Peyer's patch (tissue), 4 donors: ENCODE measurements at regions not wholly inside any gene's neighbourhood (a gene's known extent, or its start where the extent isn't known, plus 50 kb on each side); places are given as distances from the start of the nearest gene placed in this dataset.

Experiments
- DNase-seq, 3 donors: peaks; one replicate each; pipeline ENCODE4 v3.0.0-alpha.2; 2017 to 2019
- H3K27ac ChIP-seq, 4 donors: fragments of 200-600 bp; sonication (generic); one replicate each; pipeline ENCODE4 v1.5.1; 2016 to 2019
- H3K27me3 ChIP-seq, 2 donors: fragments of 200-600 bp; sonication (generic); one replicate each; pipeline ENCODE4 v1.5.1; 2019
- H3K36me3 ChIP-seq, 3 donors: fragments of 200-600 bp; sonication (generic); one replicate each; pipeline ENCODE4 v1.5.1; 2016 to 2019
- H3K4me1 ChIP-seq, 4 donors: fragments of 200-600 bp; sonication (generic); one replicate each; pipeline ENCODE4 v1.5.1; 2016 to 2019
- H3K4me3 ChIP-seq, 4 donors: fragments of 200-600 bp; sonication (generic); 1 replicate in 3 of 4; 2 replicates in 1 of 4; pipeline ENCODE4 v1.5.1; 2016 to 2019; ENCODE audit warnings: mild to moderate bottlenecking in 1 of 4
- H3K9me3 ChIP-seq, 4 donors: fragments of 200-600 bp; sonication (generic); one replicate each; pipeline ENCODE4 v1.5.1; 2016 to 2019; ENCODE audit warnings: mild to moderate bottlenecking in 1 of 4
- CTCF ChIP-seq, 6 experiments: fragments of 450-650 bp in 4 of 6; fragments of 200-600 bp in 2 of 6; sonication (generic) in 1 of 6; IDR thresholded peaks; one replicate each; pipeline ENCODE4 v1.5.1; 2017 to 2019; ENCODE audit warnings: antibody characterized with exemption in 6 of 6, mild to moderate bottlenecking in 3 of 6, moderate library complexity in 1 of 6
- POLR2A ChIP-seq, 2 donors: fragments of 450-650 bp; IDR thresholded peaks; one replicate each; pipeline ENCODE4 v1.5.1; 2017; ENCODE audit warnings: antibody characterized with exemption in 2 of 2, mild to moderate bottlenecking in 2 of 2, moderate library complexity in 2 of 2

DNA sequence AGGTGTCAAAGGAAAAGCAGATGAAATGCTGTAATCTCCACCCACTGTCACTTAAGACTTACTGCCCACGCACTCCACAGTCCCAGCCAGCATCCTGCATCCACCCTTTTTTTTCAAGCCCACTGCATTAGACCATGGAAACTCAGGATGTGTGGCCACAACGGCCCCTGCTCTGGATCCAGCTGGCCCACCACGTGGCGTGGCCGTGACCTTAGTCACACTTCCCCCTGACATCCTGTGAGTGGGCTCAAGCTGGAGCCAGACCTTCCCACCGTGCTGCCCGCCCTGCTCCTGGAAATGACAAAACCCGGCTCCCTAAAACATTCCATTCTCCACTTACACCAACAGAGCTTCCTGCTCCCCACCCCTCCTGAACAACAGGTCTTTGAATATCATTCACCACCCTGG is 588.3 kb upstream of the DIPK2B start:
- no peak for DNase-seq

DNA sequence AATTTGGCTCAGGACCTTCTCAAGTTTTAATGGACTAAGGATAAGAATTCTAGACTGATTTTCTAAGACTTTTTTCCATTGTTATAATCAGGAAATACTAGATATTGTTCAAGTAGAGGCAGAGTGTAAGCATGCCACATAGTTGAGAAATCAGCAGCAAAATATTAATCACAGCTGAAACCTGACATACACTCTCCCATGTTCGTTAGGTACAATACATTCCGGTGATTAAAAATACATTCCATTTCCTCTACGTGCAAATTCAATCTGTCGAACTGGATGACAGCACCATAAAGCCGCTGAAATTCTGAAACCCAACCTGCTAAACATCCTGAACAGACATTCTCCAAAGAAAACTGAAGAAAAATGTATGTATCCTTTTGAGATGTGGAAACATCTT is 587.6 kb upstream of the DIPK2B start:
- TF ChIP-seq POLR2A (IDR thresholded peaks at IDR 0.05) (no peak), CTCF (IDR thresholded peaks at IDR 0.05) (no peak)

More for the DNA sequence above, 588.3 kb upstream of the DIPK2B start:
- H3K4me1 ChIP-seq, result no peaks in the 10 kb centered on the region
- no peaks in the 10 kb centered on the region for H3K9me3 ChIP-seq
- TF ChIP-seq POLR2A (IDR thresholded peaks at IDR 0.05), result no peak
- TF ChIP-seq CTCF (IDR thresholded peaks at IDR 0.05), result no peak
- H3K27me3 ChIP-seq, result no peaks in the 10 kb centered on the region
- no peaks in the 10 kb centered on the region for H3K36me3 ChIP-seq
- no peak overlapping the region for H3K27ac ChIP-seq
- no peak overlapping the region for H3K4me3 ChIP-seq

DNA sequence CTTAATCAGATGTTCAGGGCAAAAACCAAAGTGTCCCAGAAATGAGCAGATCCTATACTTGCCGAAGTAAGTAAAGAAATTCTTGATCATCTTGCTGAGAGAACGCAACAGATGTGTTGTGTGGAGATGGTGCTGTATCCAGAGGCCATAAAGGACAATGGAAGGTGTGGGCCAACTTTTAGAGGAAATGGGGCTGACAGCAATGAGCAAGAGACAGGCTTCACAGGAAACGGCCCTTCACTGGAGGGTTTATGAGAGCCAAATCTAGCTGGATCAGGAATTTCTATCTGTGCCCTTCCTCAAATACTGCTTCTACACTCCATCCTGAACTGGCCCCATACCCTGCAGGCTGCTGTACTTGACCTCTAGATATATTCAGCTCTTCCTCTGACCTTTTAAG is 583.9 kb upstream of the DIPK2B start:
- H3K9me3 ChIP-seq, result no peaks in the 10 kb centered on the region
- H3K27ac ChIP-seq, result no peak overlapping the region
- H3K36me3 ChIP-seq, result no peaks in the 10 kb centered on the region
- DNase-seq, result no peak
- H3K27me3 ChIP-seq, result no peaks in the 10 kb centered on the region
- TF ChIP-seq POLR2A (IDR thresholded peaks at IDR 0.05) (no peak), CTCF (IDR thresholded peaks at IDR 0.05) (no peak)
- H3K4me1 ChIP-seq, result no peaks in the 10 kb centered on the region
- H3K4me3 ChIP-seq, result no peak overlapping the region

More for the DNA sequence above, 587.6 kb upstream of the DIPK2B start:
- H3K36me3 ChIP-seq, result no peaks in the 10 kb centered on the region
- no peaks in the 10 kb centered on the region for H3K4me1 ChIP-seq
- H3K9me3 ChIP-seq, result no peaks in the 10 kb centered on the region
- H3K27ac ChIP-seq, result no peak overlapping the region
- DNase-seq, result no peak
- H3K27me3 ChIP-seq, result no peaks in the 10 kb centered on the region
- H3K4me3 ChIP-seq, result no peak overlapping the region

GRCh38 chrX:45783002-45783401 is 582.3 kb upstream of the DIPK2B start:
- no peaks in the 10 kb centered on the region for H3K27me3 ChIP-seq
- H3K9me3 ChIP-seq, result no peaks in the 10 kb centered on the region
- no peaks in the 10 kb centered on the region for H3K4me1 ChIP-seq
- H3K36me3 ChIP-seq, result no peaks in the 10 kb centered on the region
- H3K4me3 ChIP-seq, result no peak overlapping the region
- no peak overlapping the region for H3K27ac ChIP-seq
- TF ChIP-seq CTCF (IDR thresholded peaks at IDR 0.05), result no peak
- TF ChIP-seq POLR2A (IDR thresholded peaks at IDR 0.05), result no peak
- no peak for DNase-seq

DNA sequence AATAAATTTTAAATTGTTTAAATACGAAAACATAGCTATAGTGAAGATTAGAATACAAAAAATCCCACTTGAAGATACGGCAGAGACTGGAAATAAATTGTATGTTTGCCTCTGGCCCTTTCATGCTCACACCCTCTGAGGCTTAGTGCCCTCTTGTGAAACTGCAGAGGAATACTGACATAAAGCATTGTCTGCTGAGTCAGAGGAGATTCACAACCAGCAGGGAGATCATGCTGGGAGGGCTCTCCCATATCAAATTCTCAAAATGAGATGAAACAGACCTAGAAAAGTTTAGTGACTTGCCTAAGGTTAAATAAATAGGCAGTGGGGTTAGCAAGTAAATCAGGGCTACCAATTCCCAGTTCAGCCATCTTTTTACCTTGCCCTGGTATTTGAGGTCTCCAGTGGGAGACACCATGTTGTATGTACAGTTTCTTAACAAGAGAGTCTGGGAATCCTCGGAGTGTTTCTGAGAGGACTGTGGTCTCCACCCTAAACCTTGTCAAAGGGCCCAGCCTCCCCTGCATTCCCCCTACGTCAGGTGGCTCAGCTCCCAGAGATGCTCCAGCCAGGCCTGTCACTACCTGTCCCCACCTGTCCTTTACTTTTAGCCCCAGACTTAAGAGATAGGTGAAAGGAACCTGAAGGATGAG is 581.4 kb upstream of the DIPK2B start:
- TF ChIP-seq CTCF (IDR thresholded peaks at IDR 0.05) (peak in 4 of 6 experiments; percentile 21 to 39 (median 34)), POLR2A (IDR thresholded peaks at IDR 0.05) (no peak)
- Histone ChIP-seq H3K27ac (no peak overlapping the region), H3K4me3 (no peak overlapping the region), H3K9me3 (no peaks in the 10 kb centered on the region), H3K4me1 (no peaks in the 10 kb centered on the region), H3K27me3 (no peaks in the 10 kb centered on the region), H3K36me3 (no peaks in the 10 kb centered on the region)
- DNase-seq, result no peak

DNA sequence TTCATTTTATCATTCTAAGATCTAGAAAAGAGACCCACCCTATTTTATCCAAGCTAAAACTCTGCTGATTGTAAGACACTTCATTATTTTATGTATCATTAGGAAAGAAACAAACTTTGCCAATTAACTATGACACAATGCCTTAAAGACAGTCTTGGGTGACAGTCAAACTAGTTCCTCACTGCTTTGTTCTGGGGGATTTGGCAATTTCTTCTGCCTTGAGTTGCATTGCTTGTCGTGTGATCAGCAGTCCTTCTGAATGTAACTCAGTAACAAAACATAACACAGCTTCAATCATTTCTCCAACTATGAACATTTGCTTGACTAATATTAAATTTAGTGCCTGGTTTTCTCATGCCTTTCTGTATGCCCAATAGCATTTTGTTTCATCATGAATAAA is 577.9 kb upstream of the DIPK2B start:
- TF ChIP-seq POLR2A (IDR thresholded peaks at IDR 0.05) (no peak), CTCF (IDR thresholded peaks at IDR 0.05) (no peak)
- no peak overlapping the region for H3K4me3 ChIP-seq

More for the DNA sequence above, 577.9 kb upstream of the DIPK2B start:
- Histone ChIP-seq H3K9me3 (no peaks in the 10 kb centered on the region), H3K27ac (no peak overlapping the region), H3K4me1 (no peaks in the 10 kb centered on the region), H3K27me3 (no peaks in the 10 kb centered on the region), H3K36me3 (no peaks in the 10 kb centered on the region)
- DNase-seq, result no peak
